Loucy (cell line): ENCODE measurements at regions not wholly inside any gene's neighbourhood (a gene's known extent, or its start where the extent isn't known, plus 50 kb on each side); places are given as distances from the start of the nearest gene placed in this dataset.

ENCODE experiments used
- H2AFZ ChIP-seq: fragments of 200-600 bp; sonication (generic); 2 replicates; pipeline ENCODE4 v1.6.0; 2016; ENCODE audit warnings: antibody characterized with exemption, mild to moderate bottlenecking, low read length, moderate library complexity
- H3F3A ChIP-seq: fragments of 200-600 bp; 2 replicates; pipeline ENCODE4 v1.6.0; 2016; ENCODE audit warnings: antibody characterized with exemption, low read depth, mild to moderate bottlenecking
- H3K27me3 ChIP-seq: fragments of 200-600 bp; sonication (generic); 2 replicates; pipeline ENCODE4 v1.6.1; 2014; ENCODE audit warnings: low read length, mild to moderate bottlenecking; ENCODE audit not compliant: insufficient read depth, poor library complexity, severe bottlenecking
- H3K36me3 ChIP-seq: fragments of 200-600 bp; sonication (generic); 2 replicates; pipeline ENCODE4 v1.6.1; 2016; ENCODE audit warnings: low read length; ENCODE audit not compliant: insufficient read depth
- H3K4me1 ChIP-seq: fragments of 200-600 bp; sonication (generic); 2 replicates; pipeline ENCODE4 v1.5.1; 2014; ENCODE audit warnings: low read length, mild to moderate bottlenecking; ENCODE audit not compliant: insufficient read depth, poor library complexity, severe bottlenecking
- H3K4me2 ChIP-seq: fragments of 200-600 bp; sonication (generic); 2 replicates; pipeline ENCODE4 v1.6.0; 2014; ENCODE audit warnings: antibody characterized with exemption, low read length, low read depth, mild to moderate bottlenecking; ENCODE audit not compliant: poor library complexity, severe bottlenecking
- H3K4me3 ChIP-seq: fragments of 200-600 bp; sonication (generic); 2 replicates; pipeline ENCODE4 v1.5.1; 2014; ENCODE audit warnings: low read length, mild to moderate bottlenecking, mixed read lengths; ENCODE audit not compliant: poor library complexity, severe bottlenecking
- H3K79me2 ChIP-seq: fragments of 200-600 bp; sonication (generic); 2 replicates; pipeline ENCODE4 v1.6.1; 2014; ENCODE audit warnings: low read length; ENCODE audit not compliant: insufficient read depth
- H3K9ac ChIP-seq: fragments of 200-600 bp; sonication (generic); 2 replicates; pipeline ENCODE4 v1.6.0; 2014; ENCODE audit warnings: mild to moderate bottlenecking, low read depth, low read length, moderate library complexity; ENCODE audit not compliant: poor library complexity, severe bottlenecking
- H3K9me2 ChIP-seq: fragments of 200-600 bp; sonication (generic); replicated peaks from 2 replicates; pipeline ENCODE4 v1.6.1; 2016; ENCODE audit warnings: low read depth, low read length, mixed read lengths
- H3K9me3 ChIP-seq: fragments of 200-600 bp; sonication (generic); 2 replicates; pipeline ENCODE4 v1.6.1; 2014; ENCODE audit warnings: mild to moderate bottlenecking, antibody characterized with exemption, low read length, low read depth; ENCODE audit not compliant: insufficient read depth
- H4K20me1 ChIP-seq: fragments of 200-600 bp; sonication (generic); 2 replicates; pipeline ENCODE4 v1.6.0; 2014; ENCODE audit warnings: antibody characterized with exemption, low read length, mild to moderate bottlenecking; ENCODE audit not compliant: insufficient read depth, poor library complexity, severe bottlenecking
- EZH2phosphoT487 ChIP-seq: fragments of 200-600 bp; IDR thresholded peaks from 2 replicates; pipeline ENCODE4 v1.6.1; 2018; ENCODE audit warnings: antibody characterized with exemption, mild to moderate bottlenecking, moderate library complexity, borderline replicate concordance
- TF ChIP-seq, protein P1 (sequence below): fragments of 200-600 bp; sonication (generic); conservative IDR thresholded peaks from 2 replicates; pipeline ENCODE4 v1.5.1; 2014; ENCODE audit warnings: mild to moderate bottlenecking, antibody characterized with exemption, low read length

DNA sequence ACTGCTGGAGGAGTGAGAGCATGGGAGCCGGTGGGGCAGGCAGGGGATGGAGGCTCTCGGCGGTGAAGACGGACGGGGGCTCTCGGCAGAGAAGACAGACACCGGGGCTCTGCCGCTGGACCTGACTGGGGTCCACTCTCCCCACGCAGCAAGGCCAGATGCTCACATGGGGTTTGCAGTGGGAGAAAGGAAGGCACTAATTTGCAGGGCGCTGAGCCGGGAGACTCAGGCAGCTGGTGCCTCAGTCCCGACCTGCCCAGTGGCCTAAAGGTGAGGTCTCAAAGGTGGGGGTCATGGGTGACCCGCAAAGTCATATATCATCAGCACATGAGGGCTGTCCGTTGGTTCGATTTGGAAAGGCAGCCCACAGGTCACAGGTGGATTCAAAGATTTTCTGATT lies 187.3 kb downstream of the ERMARD start:
- H3K4me1 ChIP-seq = no peaks in the 10 kb centered on the region
- H3K9me3 ChIP-seq = peaks cover 39% of the 10 kb centered on the region; the same call in 1 of the 2 replicates
- H3F3A ChIP-seq = no peaks in the 10 kb centered on the region
- H3K9ac ChIP-seq = no peak overlapping the region
- H3K27me3 ChIP-seq = no peaks in the 10 kb centered on the region
- no peaks in the 10 kb centered on the region for H3K36me3 ChIP-seq
- H4K20me1 ChIP-seq = no peaks in the 10 kb centered on the region
- H3K79me2 ChIP-seq = no peaks in the 10 kb centered on the region
- TF ChIP-seq EZH2phosphoT487 = no peak
- TF ChIP-seq, protein P1, sequence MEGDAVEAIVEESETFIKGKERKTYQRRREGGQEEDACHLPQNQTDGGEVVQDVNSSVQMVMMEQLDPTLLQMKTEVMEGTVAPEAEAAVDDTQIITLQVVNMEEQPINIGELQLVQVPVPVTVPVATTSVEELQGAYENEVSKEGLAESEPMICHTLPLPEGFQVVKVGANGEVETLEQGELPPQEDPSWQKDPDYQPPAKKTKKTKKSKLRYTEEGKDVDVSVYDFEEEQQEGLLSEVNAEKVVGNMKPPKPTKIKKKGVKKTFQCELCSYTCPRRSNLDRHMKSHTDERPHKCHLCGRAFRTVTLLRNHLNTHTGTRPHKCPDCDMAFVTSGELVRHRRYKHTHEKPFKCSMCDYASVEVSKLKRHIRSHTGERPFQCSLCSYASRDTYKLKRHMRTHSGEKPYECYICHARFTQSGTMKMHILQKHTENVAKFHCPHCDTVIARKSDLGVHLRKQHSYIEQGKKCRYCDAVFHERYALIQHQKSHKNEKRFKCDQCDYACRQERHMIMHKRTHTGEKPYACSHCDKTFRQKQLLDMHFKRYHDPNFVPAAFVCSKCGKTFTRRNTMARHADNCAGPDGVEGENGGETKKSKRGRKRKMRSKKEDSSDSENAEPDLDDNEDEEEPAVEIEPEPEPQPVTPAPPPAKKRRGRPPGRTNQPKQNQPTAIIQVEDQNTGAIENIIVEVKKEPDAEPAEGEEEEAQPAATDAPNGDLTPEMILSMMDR = no peak
- no peak overlapping the region for H3K4me2 ChIP-seq
- H2AFZ ChIP-seq = no peak overlapping the region
- H3K9me2 ChIP-seq = no peaks in the 10 kb centered on the region
- no peak overlapping the region for H3K4me3 ChIP-seq

DNA sequence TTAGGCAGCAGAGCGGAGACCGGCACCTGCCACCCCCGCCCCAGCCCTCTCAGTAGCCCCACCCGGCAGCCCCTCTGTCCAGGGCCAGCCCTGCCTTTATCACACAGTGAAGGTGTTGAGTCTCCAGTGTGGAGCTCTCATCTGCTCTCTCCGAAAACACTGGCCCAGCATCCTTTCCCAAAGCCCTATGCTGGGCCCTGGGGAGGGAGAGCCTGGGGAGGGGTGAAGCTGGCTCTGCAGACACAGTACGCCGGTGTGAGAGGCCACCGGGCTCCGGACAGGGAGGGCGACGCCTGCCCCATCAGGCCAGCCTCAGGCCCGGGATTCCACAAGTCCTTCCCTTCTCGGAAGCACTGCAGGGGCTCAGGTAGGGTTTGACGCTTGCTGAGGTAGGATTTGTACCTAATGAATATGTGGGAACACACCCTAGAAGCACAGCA lies 186.9 kb downstream of the ERMARD start:
- TF ChIP-seq EZH2phosphoT487 = no peak
- TF ChIP-seq, protein P1 = no peak
- H3K9me3 ChIP-seq = peaks cover 36% of the 10 kb centered on the region; the same call in 1 of the 2 replicates
- no peaks in the 10 kb centered on the region for H3K4me1 ChIP-seq
- no peaks in the 10 kb centered on the region for H3K27me3 ChIP-seq
- H3F3A ChIP-seq = no peaks in the 10 kb centered on the region
- no peak overlapping the region for H2AFZ ChIP-seq
- H3K79me2 ChIP-seq = no peaks in the 10 kb centered on the region
- H3K4me3 ChIP-seq = no peak overlapping the region
- H3K36me3 ChIP-seq = no peaks in the 10 kb centered on the region
- H3K4me2 ChIP-seq = no peak overlapping the region
- no peaks in the 10 kb centered on the region for H4K20me1 ChIP-seq
- H3K9me2 ChIP-seq = no peaks in the 10 kb centered on the region
- H3K9ac ChIP-seq = no peak overlapping the region

- no peak overlapping the region for H2AFZ ChIP-seq
- no peaks in the 10 kb centered on the region for H3K36me3 ChIP-seq
- no peaks in the 10 kb centered on the region for H3F3A ChIP-seq
- H3K9ac ChIP-seq = no peak overlapping the region
- no peak overlapping the region for H3K4me2 ChIP-seq
- H3K9me2 ChIP-seq = no peaks in the 10 kb centered on the region
- peaks cover 36% of the 10 kb centered on the region; the same call in 1 of the 2 replicates for H3K9me3 ChIP-seq
- no peaks in the 10 kb centered on the region for H3K4me1 ChIP-seq
- no peaks in the 10 kb centered on the region for H3K27me3 ChIP-seq
- no peaks in the 10 kb centered on the region for H4K20me1 ChIP-seq
- no peak overlapping the region for H3K4me3 ChIP-seq
- no peak for TF ChIP-seq EZH2phosphoT487
- TF ChIP-seq, protein P1 = no peak
- H3K79me2 ChIP-seq = no peaks in the 10 kb centered on the region
These were observed 186.2 kb downstream of the ERMARD start for GRCh38 chr6:169937389-169938261.
